Calu3 (cell line): ENCODE measurements at regions not wholly inside any gene's neighbourhood (a gene's known extent, or its start where the extent isn't known, plus 50 kb on each side); places are given as distances from the start of the nearest gene placed in this dataset.

ENCODE experiments used
- BruUV-seq: library from RNA; stranded (reverse); fragments of 400-500 nt; replicated peaks from 2 replicates; lab custom pipeline; 2021; lab: Mats Ljungman, UMichigan
- CTCF ChIA-PET: fragments of 300-600 bp; sonication (Branson Sonifier 250); formaldehyde crosslinking; loops from one replicate; lab custom pipeline; 2022; ENCODE audit warnings: antibody characterized with exemption; lab: Charles Lee
- DNase-seq: peaks from one replicate; pipeline ENCODE4 v3.0.0; 2022
- H3K27ac Mint-ChIP-seq: one replicate; pipeline ENCODE4 v1.8.0; 2022; ENCODE audit warnings: mixed read lengths; ENCODE audit not compliant: unreplicated experiment
- H3K27me3 Mint-ChIP-seq: one replicate; pipeline ENCODE4 v1.8.0; 2022; ENCODE audit warnings: mixed read lengths; ENCODE audit not compliant: unreplicated experiment
- H3K36me3 Mint-ChIP-seq: one replicate; pipeline ENCODE4 v1.8.0; 2022; ENCODE audit warnings: mild to moderate bottlenecking, moderate library complexity, mixed read lengths; ENCODE audit not compliant: insufficient read depth, unreplicated experiment
- H3K4me1 Mint-ChIP-seq: one replicate; pipeline ENCODE4 v1.8.0; 2022; ENCODE audit warnings: mild to moderate bottlenecking, low read depth, mixed read lengths; ENCODE audit not compliant: unreplicated experiment
- H3K4me3 Mint-ChIP-seq: one replicate; pipeline ENCODE4 v1.8.0; 2022; ENCODE audit warnings: mild to moderate bottlenecking, low read depth, moderate library complexity, mixed read lengths; ENCODE audit not compliant: unreplicated experiment
- H3K9me3 Mint-ChIP-seq: one replicate; pipeline ENCODE4 v1.8.0; 2022; ENCODE audit warnings: low read depth, mixed read lengths; ENCODE audit not compliant: unreplicated experiment
- intact Hi-C: fragments of 100-400 bp; cut with micrococcal nuclease; formaldehyde crosslinking; loops from one replicate; pipeline ENCODE4 v1.10.0; 2022; ENCODE audit not compliant: unreplicated experiment
- TF ChIP-seq, protein P1 (sequence below): fragments of 200-600 bp; IDR thresholded peaks from one replicate; pipeline ENCODE4 v1.8.0; 2022; ENCODE audit warnings: antibody characterized with exemption; ENCODE audit not compliant: unreplicated experiment

DNA sequence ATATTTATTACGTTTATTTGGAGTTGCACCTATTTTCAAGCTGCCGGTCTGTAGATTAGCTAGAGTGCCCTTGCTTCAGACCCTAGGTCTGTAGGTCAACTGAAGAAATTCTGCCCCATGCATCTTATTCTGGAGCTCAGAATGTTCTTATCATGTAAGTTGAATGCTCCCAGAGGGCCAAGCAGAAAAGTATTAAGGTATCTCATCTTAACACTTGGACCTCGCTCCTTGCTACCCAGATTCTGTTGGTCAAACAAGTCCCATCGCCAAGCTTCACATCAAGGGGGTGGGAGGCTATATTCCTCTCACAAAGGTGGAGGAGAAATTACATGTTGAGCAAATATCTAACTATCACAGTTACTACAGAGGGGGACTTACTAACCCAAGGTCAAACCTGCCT is 187.7 kb downstream of the C1orf94 start:
- no peaks in the 10 kb centered on the region for H3K36me3 Mint-ChIP-seq
- H3K4me3 Mint-ChIP-seq: no peak overlapping the region
- no peak for DNase-seq
- CTCF ChIA-PET: no interaction called here
- peaks cover 46% of the 10 kb centered on the region for H3K27me3 Mint-ChIP-seq
- intact Hi-C loops: no loop called here
- H3K27ac Mint-ChIP-seq: no peak overlapping the region
- BruUV-seq: no TSS peak
- no peaks in the 10 kb centered on the region for H3K4me1 Mint-ChIP-seq
- TF ChIP-seq, protein P1, sequence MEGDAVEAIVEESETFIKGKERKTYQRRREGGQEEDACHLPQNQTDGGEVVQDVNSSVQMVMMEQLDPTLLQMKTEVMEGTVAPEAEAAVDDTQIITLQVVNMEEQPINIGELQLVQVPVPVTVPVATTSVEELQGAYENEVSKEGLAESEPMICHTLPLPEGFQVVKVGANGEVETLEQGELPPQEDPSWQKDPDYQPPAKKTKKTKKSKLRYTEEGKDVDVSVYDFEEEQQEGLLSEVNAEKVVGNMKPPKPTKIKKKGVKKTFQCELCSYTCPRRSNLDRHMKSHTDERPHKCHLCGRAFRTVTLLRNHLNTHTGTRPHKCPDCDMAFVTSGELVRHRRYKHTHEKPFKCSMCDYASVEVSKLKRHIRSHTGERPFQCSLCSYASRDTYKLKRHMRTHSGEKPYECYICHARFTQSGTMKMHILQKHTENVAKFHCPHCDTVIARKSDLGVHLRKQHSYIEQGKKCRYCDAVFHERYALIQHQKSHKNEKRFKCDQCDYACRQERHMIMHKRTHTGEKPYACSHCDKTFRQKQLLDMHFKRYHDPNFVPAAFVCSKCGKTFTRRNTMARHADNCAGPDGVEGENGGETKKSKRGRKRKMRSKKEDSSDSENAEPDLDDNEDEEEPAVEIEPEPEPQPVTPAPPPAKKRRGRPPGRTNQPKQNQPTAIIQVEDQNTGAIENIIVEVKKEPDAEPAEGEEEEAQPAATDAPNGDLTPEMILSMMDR: no peak
- peaks cover 3% of the 10 kb centered on the region for H3K9me3 Mint-ChIP-seq

DNA sequence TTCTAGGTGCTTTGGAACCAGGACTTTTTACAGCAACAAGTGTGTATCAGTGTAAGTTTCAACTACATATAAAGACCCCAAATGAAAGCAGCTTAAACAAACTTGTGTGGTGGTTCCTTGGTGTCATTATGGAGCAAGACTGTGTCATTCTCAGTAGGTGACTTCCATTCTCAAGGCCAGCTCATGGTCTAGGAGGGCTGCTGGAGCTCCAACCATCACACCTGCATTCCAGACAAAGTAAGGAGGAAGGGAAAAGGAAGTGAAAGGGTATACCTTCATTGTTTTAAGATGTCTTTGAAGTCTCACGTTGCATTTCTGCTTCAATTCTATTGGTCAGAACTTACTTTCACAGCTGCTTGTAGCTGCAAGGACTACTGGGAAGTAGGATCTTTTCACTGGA is 188.6 kb downstream of the C1orf94 start:
- CTCF ChIA-PET: no interaction called here
- no peak for DNase-seq

DNA sequence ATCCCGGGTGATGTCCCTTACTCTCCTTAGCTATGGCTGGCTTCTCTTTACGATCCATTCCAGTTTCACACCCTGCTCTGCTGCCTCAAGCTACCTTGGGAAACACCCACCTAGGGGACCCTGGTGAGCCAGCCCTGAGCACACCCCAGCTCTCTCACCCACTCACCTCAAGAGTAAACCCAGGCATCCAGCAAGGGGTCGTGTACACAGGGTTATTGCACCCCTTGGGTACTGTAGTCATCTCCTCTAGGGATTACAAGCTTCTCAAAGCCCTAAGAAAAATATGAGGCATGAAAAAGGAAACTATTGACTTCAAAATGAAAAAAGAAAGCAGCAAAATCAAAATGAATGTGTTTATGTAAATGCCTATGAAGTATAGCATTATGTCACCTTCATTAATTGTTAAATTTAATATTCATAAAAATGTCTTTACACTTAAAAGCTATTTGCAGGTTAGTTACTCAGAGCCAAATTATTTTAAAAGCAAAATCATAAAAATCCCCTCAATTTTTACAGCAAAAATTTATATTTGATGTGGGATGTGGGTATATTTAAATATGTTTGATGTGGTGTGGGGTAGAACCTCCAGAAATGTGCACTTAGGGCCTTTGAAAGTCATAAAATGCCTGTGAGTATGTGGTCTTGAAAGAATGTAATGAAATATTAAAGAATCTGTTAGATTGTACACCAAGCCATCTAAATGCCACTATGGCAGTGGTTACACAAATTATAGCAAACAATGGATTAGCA is 190.3 kb downstream of the C1orf94 start:
- Mint-ChIP-seq H3K4me1 (no peaks in the 10 kb centered on the region), H3K27me3 (peaks cover 40% of the 10 kb centered on the region), H3K27ac (no peak overlapping the region), H3K36me3 (no peaks in the 10 kb centered on the region), H3K9me3 (peaks cover 3% of the 10 kb centered on the region), H3K4me3 (no peak overlapping the region)
- CTCF ChIA-PET: no interaction called here
- DNase-seq: no peak
- TF ChIP-seq, protein P1: no peak
- BruUV-seq: no TSS peak
- intact Hi-C loops: no loop called here

More for the DNA sequence above, 188.6 kb downstream of the C1orf94 start:
- Mint-ChIP-seq H3K9me3 (peaks cover 3% of the 10 kb centered on the region), H3K27ac (no peak overlapping the region), H3K27me3 (peaks cover 47% of the 10 kb centered on the region), H3K4me1 (no peaks in the 10 kb centered on the region), H3K36me3 (no peaks in the 10 kb centered on the region), H3K4me3 (no peak overlapping the region)
- BruUV-seq: no TSS peak
- TF ChIP-seq, protein P1: no peak
- intact Hi-C loops: no loop called here

DNA sequence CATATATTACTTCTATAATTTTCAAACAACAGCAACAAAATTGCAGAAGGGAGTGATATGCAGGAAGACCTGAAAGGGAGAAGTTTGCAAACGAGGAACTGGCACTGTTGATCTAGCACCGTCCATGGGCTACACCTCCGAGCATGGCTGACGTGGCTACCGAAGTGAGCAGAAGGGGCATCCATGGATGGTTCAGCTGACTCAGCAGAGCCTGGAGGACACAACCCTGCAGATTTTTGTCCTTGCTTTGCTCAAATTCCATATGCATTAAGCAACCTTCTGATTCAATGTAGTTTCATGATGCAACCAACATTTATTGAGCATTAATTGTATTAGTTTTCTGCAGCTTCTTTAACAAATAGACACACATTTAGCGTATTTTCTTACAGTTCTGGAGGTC is 191.2 kb downstream of the C1orf94 start:
- intact Hi-C loops: no loop called here
- H3K27ac Mint-ChIP-seq: no peak overlapping the region
- peaks cover 3% of the 10 kb centered on the region for H3K9me3 Mint-ChIP-seq
- no peak for DNase-seq
- no TSS peak for BruUV-seq
- H3K4me3 Mint-ChIP-seq: no peak overlapping the region
- no peaks in the 10 kb centered on the region for H3K36me3 Mint-ChIP-seq
- no peaks in the 10 kb centered on the region for H3K4me1 Mint-ChIP-seq
- H3K27me3 Mint-ChIP-seq: peaks cover 31% of the 10 kb centered on the region
- TF ChIP-seq, protein P1: no peak
- CTCF ChIA-PET: no interaction called here
